Dendritic cell treated with granulocyte-macrophage colony-stimulating factor and Interleukin-4, amounts not matched to agents 40 ng/mL and 50 ng/mL, for 4 days (primary cell): ENCODE measurements at regions not wholly inside any gene's neighbourhood (a gene's known extent, or its start where the extent isn't known, plus 50 kb on each side); places are given as distances from the start of the nearest gene placed in this dataset.
"Not testable (repeated sequence)": the region's sequence is repeated elsewhere in the genome, so short reads cannot be mapped to it uniquely, and the experiment has no call there.

Experiments
- H3K27ac Mint-ChIP-seq: one replicate; pipeline ENCODE4 v1.8.0; 2022; ENCODE audit warnings: mild to moderate bottlenecking, mixed read lengths
- H3K27me3 Mint-ChIP-seq: one replicate; pipeline ENCODE4 v1.8.0; 2022; ENCODE audit warnings: mild to moderate bottlenecking, mixed read lengths
- H3K36me3 Mint-ChIP-seq: one replicate; pipeline ENCODE4 v1.8.0; 2022; ENCODE audit warnings: low read depth, mixed read lengths
- H3K4me1 Mint-ChIP-seq: one replicate; pipeline ENCODE4 v1.8.0; 2022; ENCODE audit warnings: low read depth, mixed read lengths
- H3K4me3 Mint-ChIP-seq: one replicate; pipeline ENCODE4 v1.8.0; 2022; ENCODE audit warnings: mild to moderate bottlenecking, moderate library complexity, mixed read lengths
- H3K9me3 Mint-ChIP-seq: one replicate; pipeline ENCODE4 v1.8.0; 2022; ENCODE audit warnings: mixed read lengths
- intact Hi-C: fragments of 100-400 bp; cut with micrococcal nuclease; formaldehyde crosslinking; loops from one replicate; pipeline ENCODE4 v1.15.0; 2022

- Mint-ChIP-seq H3K27me3 (no peaks in the 10 kb centered on the region), H3K4me3 (peak overlapping the region; percentile 88), H3K27ac (peak overlapping the region; percentile 95), H3K36me3 (no peaks in the 10 kb centered on the region), H3K9me3 (no peaks in the 10 kb centered on the region), H3K4me1 (peaks cover 41% of the 10 kb centered on the region)
- intact Hi-C loops: no loop called here
Measured at GRCh38 chr15:92733090-92733933, 77.7 kb upstream of the FAM174B start.

GRCh38 chr15:92733934-92734521 lies 78.5 kb upstream of the FAM174B start:
- no peaks in the 10 kb centered on the region for H3K9me3 Mint-ChIP-seq
- intact Hi-C loops: no loop called here
- no peaks in the 10 kb centered on the region for H3K36me3 Mint-ChIP-seq
- H3K27me3 Mint-ChIP-seq: no peaks in the 10 kb centered on the region
- peak overlapping the region; percentile 95 for H3K27ac Mint-ChIP-seq
- H3K4me3 Mint-ChIP-seq: peak overlapping the region; percentile 88
- peaks cover 35% of the 10 kb centered on the region for H3K4me1 Mint-ChIP-seq

- not testable (repeated sequence) for H3K4me3 Mint-ChIP-seq
Measured at GRCh38 chr15:92739246-92739645, 83.7 kb upstream of the FAM174B start.

GRCh38 chr15:92745845-92746271 lies 90.3 kb upstream of the FAM174B start:
- intact Hi-C loops: no loop called here
- no peak overlapping the region for H3K4me3 Mint-ChIP-seq
- no peaks in the 10 kb centered on the region for H3K36me3 Mint-ChIP-seq
- H3K4me1 Mint-ChIP-seq: no peaks in the 10 kb centered on the region
- H3K27me3 Mint-ChIP-seq: no peaks in the 10 kb centered on the region
- no peaks in the 10 kb centered on the region for H3K9me3 Mint-ChIP-seq
- no peak overlapping the region for H3K27ac Mint-ChIP-seq

More at GRCh38 chr15:92739246-92739645, 83.7 kb upstream of the FAM174B start:
- H3K36me3 Mint-ChIP-seq, H3K9me3 Mint-ChIP-seq, H3K27me3 Mint-ChIP-seq, intact Hi-C loops, H3K27ac Mint-ChIP-seq, H3K4me1 Mint-ChIP-seq: not testable (repeated sequence)

GRCh38 chr15:92747047-92747446 lies 91.5 kb upstream of the FAM174B start:
- Mint-ChIP-seq H3K27ac (no peak overlapping the region), H3K4me1 (no peaks in the 10 kb centered on the region), H3K9me3 (no peaks in the 10 kb centered on the region), H3K4me3 (no peak overlapping the region), H3K27me3 (no peaks in the 10 kb centered on the region), H3K36me3 (no peaks in the 10 kb centered on the region)
- intact Hi-C loops: no loop called here

GRCh38 chr15:92749216-92749615 lies 93.6 kb upstream of the FAM174B start:
- H3K27me3 Mint-ChIP-seq: no peaks in the 10 kb centered on the region
- no peaks in the 10 kb centered on the region for H3K9me3 Mint-ChIP-seq
- no peak overlapping the region for H3K27ac Mint-ChIP-seq
- intact Hi-C loops: no loop called here
- no peaks in the 10 kb centered on the region for H3K4me1 Mint-ChIP-seq
- H3K4me3 Mint-ChIP-seq: no peak overlapping the region
- H3K36me3 Mint-ChIP-seq: no peaks in the 10 kb centered on the region

- no peaks in the 10 kb centered on the region for H3K27me3 Mint-ChIP-seq
- no peaks in the 10 kb centered on the region for H3K36me3 Mint-ChIP-seq
- H3K4me1 Mint-ChIP-seq: no peaks in the 10 kb centered on the region
- H3K27ac Mint-ChIP-seq: no peak overlapping the region
- no peak overlapping the region for H3K4me3 Mint-ChIP-seq
- intact Hi-C loops: no loop called here
- no peaks in the 10 kb centered on the region for H3K9me3 Mint-ChIP-seq
Measured at GRCh38 chr15:92749946-92750345, 94.4 kb upstream of the FAM174B start.

GRCh38 chr15:92751528-92751927 lies 96.0 kb upstream of the FAM174B start:
- H3K27me3 Mint-ChIP-seq: no peaks in the 10 kb centered on the region
- H3K27ac Mint-ChIP-seq: no peak overlapping the region
- no peaks in the 10 kb centered on the region for H3K9me3 Mint-ChIP-seq
- no peak overlapping the region for H3K4me3 Mint-ChIP-seq
- H3K4me1 Mint-ChIP-seq: no peaks in the 10 kb centered on the region
- H3K36me3 Mint-ChIP-seq: no peaks in the 10 kb centered on the region
- intact Hi-C loops: no loop called here

GRCh38 chr15:92753591-92753990 lies 98.0 kb upstream of the FAM174B start:
- Mint-ChIP-seq H3K4me3 (no peak overlapping the region), H3K9me3 (no peaks in the 10 kb centered on the region), H3K36me3 (no peaks in the 10 kb centered on the region), H3K27me3 (peaks cover 4% of the 10 kb centered on the region), H3K27ac (no peak overlapping the region), H3K4me1 (no peaks in the 10 kb centered on the region)
- intact Hi-C loops: no loop called here

- intact Hi-C loops: no loop called here
- Mint-ChIP-seq H3K27ac (no peak overlapping the region), H3K9me3 (no peaks in the 10 kb centered on the region), H3K36me3 (no peaks in the 10 kb centered on the region), H3K4me1 (no peaks in the 10 kb centered on the region), H3K4me3 (no peak overlapping the region), H3K27me3 (no peaks in the 10 kb centered on the region)
Measured at GRCh38 chr15:92763459-92763858, 107.9 kb upstream of the FAM174B start.

GRCh38 chr15:92768131-92768530 lies 112.6 kb upstream of the FAM174B start:
- H3K36me3 Mint-ChIP-seq, intact Hi-C loops, H3K9me3 Mint-ChIP-seq, H3K4me1 Mint-ChIP-seq, H3K27me3 Mint-ChIP-seq, H3K4me3 Mint-ChIP-seq, H3K27ac Mint-ChIP-seq: not testable (repeated sequence)

- peaks cover 6% of the 10 kb centered on the region for H3K36me3 Mint-ChIP-seq
- peaks cover 11% of the 10 kb centered on the region for H3K4me1 Mint-ChIP-seq
- no peaks in the 10 kb centered on the region for H3K27me3 Mint-ChIP-seq
- H3K9me3 Mint-ChIP-seq: peaks cover 10% of the 10 kb centered on the region
- no peak overlapping the region for H3K27ac Mint-ChIP-seq
- intact Hi-C loops: no loop called here
- no peak overlapping the region for H3K4me3 Mint-ChIP-seq
Measured at GRCh38 chr15:92770641-92771040, 115.1 kb upstream of the FAM174B start.

- Mint-ChIP-seq H3K9me3 (peaks cover 10% of the 10 kb centered on the region), H3K27me3 (no peaks in the 10 kb centered on the region), H3K4me1 (peaks cover 11% of the 10 kb centered on the region), H3K27ac (no peak overlapping the region), H3K36me3 (peaks cover 6% of the 10 kb centered on the region), H3K4me3 (no peak overlapping the region)
- intact Hi-C loops: no loop called here
Measured at GRCh38 chr15:92772061-92772460, 116.5 kb upstream of the FAM174B start.

GRCh38 chr15:92772626-92773244 lies 117.2 kb upstream of the FAM174B start:
- intact Hi-C loops: no loop called here
- Mint-ChIP-seq H3K4me3 (no peak overlapping the region), H3K27ac (no peak overlapping the region)

More at GRCh38 chr15:92772626-92773244, 117.2 kb upstream of the FAM174B start:
- peaks cover 11% of the 10 kb centered on the region for H3K4me1 Mint-ChIP-seq
- no peaks in the 10 kb centered on the region for H3K27me3 Mint-ChIP-seq
- peaks cover 6% of the 10 kb centered on the region for H3K36me3 Mint-ChIP-seq
- H3K9me3 Mint-ChIP-seq: peaks cover 10% of the 10 kb centered on the region
